WTC11 (cell line): ENCODE measurements at regions not wholly inside any gene's neighbourhood (a gene's known extent, or its start where the extent isn't known, plus 50 kb on each side); places are given as distances from the start of the nearest gene placed in this dataset.

Experiments
- ATAC-seq: fragments of 200-7000 bp; cut with Tn5 transposase; 2 replicates; pipeline ENCODE4 v1.10.0; 2021; ENCODE audit warnings: mild to moderate bottlenecking, moderate library complexity
- CTCF ChIA-PET: fragments of 300-600 bp; sonication (Branson Sonifier 250); formaldehyde crosslinking; loops from one replicate; lab custom pipeline; 2021; ENCODE audit warnings: antibody characterized with exemption; lab: Charles Lee
- POLR2A ChIA-PET: fragments of 350-600 bp; sonication (Branson Sonifier 250); formaldehyde crosslinking; loops from one replicate; lab custom pipeline; 2021; ENCODE audit warnings: antibody characterized with exemption; lab: Charles Lee
- DNase-seq: peaks from one replicate; pipeline ENCODE4 v3.0.0; 2021; ENCODE audit warnings: low spot score
- H3K27ac Mint-ChIP-seq: 2 replicates; pipeline ENCODE4 v1.8.0; 2021; ENCODE audit warnings: mixed read lengths
- H3K27me3 Mint-ChIP-seq: 2 replicates; pipeline ENCODE4 v1.8.0; 2021; ENCODE audit warnings: low read depth, mild to moderate bottlenecking, moderate library complexity, mixed read lengths
- H3K36me3 Mint-ChIP-seq: 2 replicates; pipeline ENCODE4 v1.8.0; 2021; ENCODE audit warnings: mixed read lengths
- H3K4me1 Mint-ChIP-seq: 2 replicates; pipeline ENCODE4 v1.8.0; 2022; ENCODE audit warnings: mixed read lengths
- H3K4me3 Mint-ChIP-seq: 2 replicates; pipeline ENCODE4 v1.8.0; 2021; ENCODE audit warnings: mild to moderate bottlenecking, moderate library complexity, mixed read lengths
- H3K9me3 Mint-ChIP-seq: 2 replicates; pipeline ENCODE4 v1.8.0; 2021; ENCODE audit warnings: mixed read lengths
- ELF4 ChIP-seq: sonication (generic); formaldehyde crosslinking; IDR thresholded peaks from 2 replicates; pipeline ENCODE4 v1.8.1; 2022; ENCODE audit warnings: low read depth, mild to moderate bottlenecking, moderate library complexity, missing genetic modification reagents
- FOXP1 ChIP-seq: sonication (generic); formaldehyde crosslinking; IDR thresholded peaks from 2 replicates; pipeline ENCODE4 v1.8.0; 2022; ENCODE audit warnings: missing genetic modification reagents, mild to moderate bottlenecking, moderate library complexity, borderline replicate concordance
- FOXP4 ChIP-seq: sonication (generic); formaldehyde crosslinking; IDR thresholded peaks from 2 replicates; pipeline ENCODE4 v1.8.0; 2022; ENCODE audit warnings: mild to moderate bottlenecking, missing genetic modification reagents
- GABPB1 ChIP-seq: sonication (generic); formaldehyde crosslinking; IDR thresholded peaks from 2 replicates; pipeline ENCODE4 v1.8.1; 2023; ENCODE audit warnings: mild to moderate bottlenecking, missing genetic modification reagents
- GRHL2 ChIP-seq: fragments of 250-450 bp; sonication (Bioruptor Pico); IDR thresholded peaks from 2 replicates; pipeline ENCODE4 v1.8.0; 2022; ENCODE audit warnings: mild to moderate bottlenecking, moderate library complexity; ENCODE audit not compliant: insufficient replicate concordance, severe bottlenecking
- JAZF1 ChIP-seq: fragments of 250-450 bp; sonication (Bioruptor Pico); IDR thresholded peaks from 2 replicates; pipeline ENCODE4 v1.9.0; 2021; ENCODE audit warnings: moderate library complexity, mild to moderate bottlenecking, inconsistent platforms
- MAX ChIP-seq: sonication (generic); formaldehyde crosslinking; IDR thresholded peaks from 2 replicates; pipeline ENCODE4 v1.8.0; 2022; ENCODE audit warnings: mild to moderate bottlenecking, missing genetic modification reagents
- MXD4 ChIP-seq: fragments of 250-450 bp; sonication (Bioruptor Pico); IDR thresholded peaks from 2 replicates; pipeline ENCODE4 v1.8.0; 2021; ENCODE audit warnings: mild to moderate bottlenecking, moderate library complexity, borderline replicate concordance
- OVOL2 ChIP-seq: fragments of 250-450 bp; sonication (Bioruptor Pico); IDR thresholded peaks from 2 replicates; pipeline ENCODE4 v1.9.0; 2021; ENCODE audit warnings: mild to moderate bottlenecking, borderline replicate concordance
- SOX15 ChIP-seq: fragments of 250-450 bp; sonication (Bioruptor Pico); IDR thresholded peaks from 2 replicates; pipeline ENCODE4 v1.9.0; 2021; ENCODE audit warnings: mild to moderate bottlenecking
- SP1 ChIP-seq: sonication (generic); formaldehyde crosslinking; conservative IDR thresholded peaks from 2 replicates; pipeline ENCODE4 v1.8.1; 2022; ENCODE audit warnings: missing genetic modification reagents
- TEAD4 ChIP-seq: sonication (generic); formaldehyde crosslinking; IDR thresholded peaks from 2 replicates; pipeline ENCODE4 v1.8.0; 2022; ENCODE audit warnings: mild to moderate bottlenecking, missing genetic modification reagents
- ZMAT4 ChIP-seq: fragments of 250-450 bp; sonication (Bioruptor Pico); IDR thresholded peaks from 2 replicates; pipeline ENCODE4 v1.9.0; 2021; ENCODE audit warnings: mild to moderate bottlenecking
- ZNF138 ChIP-seq: sonication (generic); formaldehyde crosslinking; conservative IDR thresholded peaks from 2 replicates; pipeline ENCODE4 v1.8.1; 2022; ENCODE audit warnings: mild to moderate bottlenecking, moderate library complexity, missing genetic modification reagents
- ZNF219 ChIP-seq: sonication (generic); formaldehyde crosslinking; IDR thresholded peaks from 2 replicates; pipeline ENCODE4 v1.8.0; 2023; ENCODE audit warnings: missing genetic modification reagents, mild to moderate bottlenecking, borderline replicate concordance
- ZNF396 ChIP-seq: fragments of 250-450 bp; sonication (Bioruptor Pico); IDR thresholded peaks from 2 replicates; pipeline ENCODE4 v1.8.0; 2021; ENCODE audit warnings: mild to moderate bottlenecking, moderate library complexity, borderline replicate concordance
- ZNF671 ChIP-seq: fragments of 250-450 bp; sonication (Bioruptor Pico); IDR thresholded peaks from 2 replicates; pipeline ENCODE4 v1.8.0; 2021; ENCODE audit warnings: mild to moderate bottlenecking
- TF ChIP-seq, protein P1 (sequence below): sonication (generic); formaldehyde crosslinking; IDR thresholded peaks from 2 replicates; pipeline ENCODE4 v1.8.1; 2023; ENCODE audit warnings: mild to moderate bottlenecking, moderate library complexity, missing genetic modification reagents
- TF ChIP-seq, protein P2 (sequence below): sonication (generic); formaldehyde crosslinking; IDR thresholded peaks from 2 replicates; pipeline ENCODE4 v1.8.1; 2023; ENCODE audit warnings: mild to moderate bottlenecking, missing genetic modification reagents, moderate library complexity
- TF ChIP-seq, protein P3 (sequence below): sonication (generic); formaldehyde crosslinking; IDR thresholded peaks from 2 replicates; pipeline ENCODE4 v1.8.0; 2023; ENCODE audit warnings: missing genetic modification reagents
- TF ChIP-seq, protein P4 (sequence below): fragments of 250-450 bp; sonication (Bioruptor Pico); IDR thresholded peaks from 2 replicates; pipeline ENCODE4 v1.9.0; 2021; ENCODE audit warnings: mild to moderate bottlenecking, borderline replicate concordance
- TF ChIP-seq, protein P5 (sequence below): fragments of 250-450 bp; sonication (Bioruptor Pico); IDR thresholded peaks from 2 replicates; pipeline ENCODE4 v2.1.2; 2022; ENCODE audit warnings: mild to moderate bottlenecking, moderate library complexity

- CTCF ChIA-PET = no interaction called here
- H3K4me1 Mint-ChIP-seq = no peaks in the 10 kb centered on the region
- no peaks in the 10 kb centered on the region for H3K36me3 Mint-ChIP-seq
- H3K4me3 Mint-ChIP-seq = no peak overlapping the region
- H3K9me3 Mint-ChIP-seq = no peaks in the 10 kb centered on the region
- no peak overlapping the region for H3K27ac Mint-ChIP-seq
- H3K27me3 Mint-ChIP-seq = no peaks in the 10 kb centered on the region
- TF ChIP-seq ZNF396 (CRISPR knock-in tag) = no peak
- no peak for TF ChIP-seq JAZF1
- TF ChIP-seq ZNF138 (CRISPR knock-in tag) = no peak
- no peak for TF ChIP-seq ZMAT4 (CRISPR knock-in tag)
- TF ChIP-seq, protein P1, sequence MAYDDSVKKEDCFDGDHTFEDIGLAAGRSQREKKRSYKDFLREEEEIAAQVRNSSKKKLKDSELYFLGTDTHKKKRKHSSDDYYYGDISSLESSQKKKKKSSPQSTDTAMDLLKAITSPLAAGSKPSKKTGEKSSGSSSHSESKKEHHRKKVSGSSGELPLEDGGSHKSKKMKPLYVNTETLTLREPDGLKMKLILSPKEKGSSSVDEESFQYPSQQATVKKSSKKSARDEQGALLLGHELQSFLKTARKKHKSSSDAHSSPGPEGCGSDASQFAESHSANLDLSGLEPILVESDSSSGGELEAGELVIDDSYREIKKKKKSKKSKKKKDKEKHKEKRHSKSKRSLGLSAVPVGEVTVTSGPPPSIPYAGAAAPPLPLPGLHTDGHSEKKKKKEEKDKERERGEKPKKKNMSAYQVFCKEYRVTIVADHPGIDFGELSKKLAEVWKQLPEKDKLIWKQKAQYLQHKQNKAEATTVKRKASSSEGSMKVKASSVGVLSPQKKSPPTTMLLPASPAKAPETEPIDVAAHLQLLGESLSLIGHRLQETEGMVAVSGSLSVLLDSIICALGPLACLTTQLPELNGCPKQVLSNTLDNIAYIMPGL (CRISPR knock-in tag) = no peak
- POLR2A ChIA-PET = no interaction called here
- DNase-seq (no peak), ATAC-seq (no peak)
Observed at GRCh38 chr12:91706466-91706865, 439.2 kb downstream of the BTG1 start.

DNA sequence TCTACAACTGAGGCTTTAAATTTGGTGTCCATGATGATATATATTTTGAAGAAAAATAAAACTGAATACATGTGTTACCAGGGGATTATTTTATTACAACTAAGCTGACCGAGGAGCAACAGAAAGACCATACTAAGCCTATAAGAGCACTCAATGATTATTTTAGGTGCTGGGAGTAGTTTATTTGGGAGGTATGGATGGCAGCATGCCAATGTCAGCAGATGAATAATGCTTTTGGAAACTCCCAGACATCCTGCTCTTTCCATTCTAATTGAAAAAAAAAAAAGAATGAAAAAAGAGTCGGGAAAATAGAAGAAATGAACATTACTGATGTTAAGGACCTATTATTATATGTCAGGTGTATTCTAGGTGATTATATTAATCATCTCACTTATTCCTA lies 441.2 kb downstream of the BTG1 start:
- TF ChIP-seq, protein P2, sequence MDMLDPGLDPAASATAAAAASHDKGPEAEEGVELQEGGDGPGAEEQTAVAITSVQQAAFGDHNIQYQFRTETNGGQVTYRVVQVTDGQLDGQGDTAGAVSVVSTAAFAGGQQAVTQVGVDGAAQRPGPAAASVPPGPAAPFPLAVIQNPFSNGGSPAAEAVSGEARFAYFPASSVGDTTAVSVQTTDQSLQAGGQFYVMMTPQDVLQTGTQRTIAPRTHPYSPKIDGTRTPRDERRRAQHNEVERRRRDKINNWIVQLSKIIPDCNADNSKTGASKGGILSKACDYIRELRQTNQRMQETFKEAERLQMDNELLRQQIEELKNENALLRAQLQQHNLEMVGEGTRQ (CRISPR knock-in tag) = no peak
- no peak for TF ChIP-seq MXD4 (CRISPR knock-in tag)
- no peak for TF ChIP-seq SP1
- TF ChIP-seq ZNF671 (CRISPR knock-in tag) = no peak
- TF ChIP-seq GRHL2 (CRISPR knock-in tag) = no peak
- TF ChIP-seq FOXP1 (CRISPR knock-in tag) = no peak
- TF ChIP-seq FOXP4 (CRISPR knock-in tag) = no peak
- TF ChIP-seq, protein P3, sequence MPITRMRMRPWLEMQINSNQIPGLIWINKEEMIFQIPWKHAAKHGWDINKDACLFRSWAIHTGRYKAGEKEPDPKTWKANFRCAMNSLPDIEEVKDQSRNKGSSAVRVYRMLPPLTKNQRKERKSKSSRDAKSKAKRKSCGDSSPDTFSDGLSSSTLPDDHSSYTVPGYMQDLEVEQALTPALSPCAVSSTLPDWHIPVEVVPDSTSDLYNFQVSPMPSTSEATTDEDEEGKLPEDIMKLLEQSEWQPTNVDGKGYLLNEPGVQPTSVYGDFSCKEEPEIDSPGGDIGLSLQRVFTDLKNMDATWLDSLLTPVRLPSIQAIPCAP (CRISPR knock-in tag) = no peak
- no peak for TF ChIP-seq ELF4 (CRISPR knock-in tag)
- TF ChIP-seq TEAD4 = no peak
- no peak for TF ChIP-seq GABPB1 (CRISPR knock-in tag)
- TF ChIP-seq, protein P4, sequence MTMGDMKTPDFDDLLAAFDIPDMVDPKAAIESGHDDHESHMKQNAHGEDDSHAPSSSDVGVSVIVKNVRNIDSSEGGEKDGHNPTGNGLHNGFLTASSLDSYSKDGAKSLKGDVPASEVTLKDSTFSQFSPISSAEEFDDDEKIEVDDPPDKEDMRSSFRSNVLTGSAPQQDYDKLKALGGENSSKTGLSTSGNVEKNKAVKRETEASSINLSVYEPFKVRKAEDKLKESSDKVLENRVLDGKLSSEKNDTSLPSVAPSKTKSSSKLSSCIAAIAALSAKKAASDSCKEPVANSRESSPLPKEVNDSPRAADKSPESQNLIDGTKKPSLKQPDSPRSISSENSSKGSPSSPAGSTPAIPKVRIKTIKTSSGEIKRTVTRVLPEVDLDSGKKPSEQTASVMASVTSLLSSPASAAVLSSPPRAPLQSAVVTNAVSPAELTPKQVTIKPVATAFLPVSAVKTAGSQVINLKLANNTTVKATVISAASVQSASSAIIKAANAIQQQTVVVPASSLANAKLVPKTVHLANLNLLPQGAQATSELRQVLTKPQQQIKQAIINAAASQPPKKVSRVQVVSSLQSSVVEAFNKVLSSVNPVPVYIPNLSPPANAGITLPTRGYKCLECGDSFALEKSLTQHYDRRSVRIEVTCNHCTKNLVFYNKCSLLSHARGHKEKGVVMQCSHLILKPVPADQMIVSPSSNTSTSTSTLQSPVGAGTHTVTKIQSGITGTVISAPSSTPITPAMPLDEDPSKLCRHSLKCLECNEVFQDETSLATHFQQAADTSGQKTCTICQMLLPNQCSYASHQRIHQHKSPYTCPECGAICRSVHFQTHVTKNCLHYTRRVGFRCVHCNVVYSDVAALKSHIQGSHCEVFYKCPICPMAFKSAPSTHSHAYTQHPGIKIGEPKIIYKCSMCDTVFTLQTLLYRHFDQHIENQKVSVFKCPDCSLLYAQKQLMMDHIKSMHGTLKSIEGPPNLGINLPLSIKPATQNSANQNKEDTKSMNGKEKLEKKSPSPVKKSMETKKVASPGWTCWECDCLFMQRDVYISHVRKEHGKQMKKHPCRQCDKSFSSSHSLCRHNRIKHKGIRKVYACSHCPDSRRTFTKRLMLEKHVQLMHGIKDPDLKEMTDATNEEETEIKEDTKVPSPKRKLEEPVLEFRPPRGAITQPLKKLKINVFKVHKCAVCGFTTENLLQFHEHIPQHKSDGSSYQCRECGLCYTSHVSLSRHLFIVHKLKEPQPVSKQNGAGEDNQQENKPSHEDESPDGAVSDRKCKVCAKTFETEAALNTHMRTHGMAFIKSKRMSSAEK (CRISPR knock-in tag) = no peak
- TF ChIP-seq MAX (CRISPR knock-in tag) = no peak
- TF ChIP-seq OVOL2 (CRISPR knock-in tag) = no peak
- TF ChIP-seq SOX15 (CRISPR knock-in tag) = no peak
- TF ChIP-seq, protein P5, sequence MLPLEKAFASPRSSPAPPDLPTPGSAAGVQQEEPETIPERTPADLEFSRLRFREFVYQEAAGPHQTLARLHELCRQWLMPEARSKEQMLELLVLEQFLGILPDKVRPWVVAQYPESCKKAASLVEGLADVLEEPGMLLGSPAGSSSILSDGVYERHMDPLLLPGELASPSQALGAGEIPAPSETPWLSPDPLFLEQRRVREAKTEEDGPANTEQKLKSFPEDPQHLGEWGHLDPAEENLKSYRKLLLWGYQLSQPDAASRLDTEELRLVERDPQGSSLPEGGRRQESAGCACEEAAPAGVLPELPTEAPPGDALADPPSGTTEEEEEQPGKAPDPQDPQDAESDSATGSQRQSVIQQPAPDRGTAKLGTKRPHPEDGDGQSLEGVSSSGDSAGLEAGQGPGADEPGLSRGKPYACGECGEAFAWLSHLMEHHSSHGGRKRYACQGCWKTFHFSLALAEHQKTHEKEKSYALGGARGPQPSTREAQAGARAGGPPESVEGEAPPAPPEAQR (CRISPR knock-in tag) = no peak
- TF ChIP-seq ZNF219 (CRISPR knock-in tag) = no peak
- Mint-ChIP-seq H3K27me3 (no peaks in the 10 kb centered on the region), H3K4me3 (no peak overlapping the region), H3K36me3 (no peaks in the 10 kb centered on the region), H3K27ac (no peak overlapping the region), H3K9me3 (peaks cover 2% of the 10 kb centered on the region), H3K4me1 (no peaks in the 10 kb centered on the region)
- ATAC-seq (no peak), DNase-seq (no peak)
- ChIA-PET POLR2A (no interaction called here), CTCF (no interaction called here)
